SJSA1 (cell line): ENCODE measurements at regions not wholly inside any gene's neighbourhood (a gene's known extent, or its start where the extent isn't known, plus 50 kb on each side); places are given as distances from the start of the nearest gene placed in this dataset.
A peak's percentile ranks its signal among the peaks of the same experiment; 100 is the strongest.
"Not testable (repeated sequence)": the region's sequence is repeated elsewhere in the genome, so short reads cannot be mapped to it uniquely, and the experiment has no call there.

Experiments
- DNase-seq, 2 experiments: peaks; one replicate each; pipeline ENCODE4 v3.0.0-alpha.2; 2015 to 2020; ENCODE audit warnings: low spot score in 2 of 2, low read depth in 1 of 2
- H3K27ac ChIP-seq: fragments of 250-450 bp; sonication (Bioruptor Pico); 2 replicates; pipeline ENCODE4 v1.5.1; 2020; ENCODE audit warnings: mild to moderate bottlenecking, moderate library complexity
- H3K27me3 ChIP-seq: fragments of 250-450 bp; sonication (Bioruptor Pico); replicated peaks from 2 replicates; pipeline ENCODE4 v1.5.1; 2020; ENCODE audit warnings: mild to moderate bottlenecking, moderate library complexity
- H3K36me3 ChIP-seq: fragments of 250-450 bp; sonication (Bioruptor Pico); 2 replicates; pipeline ENCODE4 v1.5.1; 2020; ENCODE audit warnings: mild to moderate bottlenecking
- H3K4me1 ChIP-seq: fragments of 250-450 bp; sonication (Bioruptor Pico); replicated peaks from 2 replicates; pipeline ENCODE4 v1.6.1; 2021; ENCODE audit warnings: mild to moderate bottlenecking
- H3K4me3 ChIP-seq: fragments of 250-450 bp; sonication (Bioruptor Pico); 2 replicates; pipeline ENCODE4 v1.5.1; 2020; ENCODE audit warnings: mild to moderate bottlenecking
- H3K9me3 ChIP-seq: fragments of 250-450 bp; sonication (Bioruptor Pico); replicated peaks from 2 replicates; pipeline ENCODE4 v1.5.1; 2020; ENCODE audit warnings: mild to moderate bottlenecking

DNA sequence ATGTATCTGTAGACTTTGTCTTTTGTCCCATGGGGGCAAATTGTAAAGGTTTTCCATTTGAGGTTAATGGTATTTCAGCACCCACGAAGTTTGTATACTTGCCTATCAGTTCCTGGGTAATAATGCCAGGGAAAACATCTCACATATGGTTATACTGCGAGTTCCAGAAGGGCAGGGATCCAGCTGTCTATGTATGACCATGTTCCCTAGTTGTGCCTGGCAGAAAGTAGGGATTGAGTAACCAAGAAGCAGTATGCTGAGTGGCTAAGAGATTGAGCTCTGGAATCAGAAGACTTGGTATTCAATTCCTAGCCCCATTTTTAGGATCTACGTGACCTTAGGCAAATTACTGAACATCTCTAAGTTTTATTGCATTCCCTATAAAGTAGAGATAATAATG is 173.2 kb upstream of the PWP1 start:
- Histone ChIP-seq H3K27me3 (no peaks in the 10 kb centered on the region; the same call in 1 of the 2 replicates), H3K36me3 (no peaks in the 10 kb centered on the region), H3K4me1 (peaks cover 12% of the 10 kb centered on the region), H3K9me3 (peaks cover 4% of the 10 kb centered on the region; the same call in 1 of the 2 replicates), H3K4me3 (no peak overlapping the region), H3K27ac (no peak overlapping the region)
- DNase-seq, result peak in 1 of 2 experiments; percentile 60

DNA sequence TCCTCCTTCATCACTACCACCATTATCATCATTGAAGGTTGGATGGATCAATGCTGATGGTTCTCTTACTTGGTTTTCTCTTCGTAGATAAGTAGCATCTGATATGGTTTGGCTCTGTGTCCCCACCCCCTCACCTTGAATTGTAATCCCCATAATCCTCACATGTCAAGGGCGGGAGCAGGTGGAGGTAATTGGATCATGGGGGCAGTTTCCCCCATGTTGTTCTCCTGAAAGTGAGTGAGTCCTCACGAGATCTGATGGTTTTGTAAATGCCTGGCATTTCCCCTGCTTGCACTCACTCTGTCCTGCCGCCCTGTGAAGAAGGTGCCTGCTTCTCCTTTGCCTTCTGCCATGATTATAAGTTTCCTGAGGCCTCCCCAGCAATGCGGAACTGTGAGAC is 172.4 kb upstream of the PWP1 start:
- Histone ChIP-seq H3K36me3 (no peaks in the 10 kb centered on the region), H3K27ac (no peak overlapping the region), H3K4me1 (peaks cover 12% of the 10 kb centered on the region), H3K4me3 (no peak overlapping the region), H3K9me3 (peaks cover 2% of the 10 kb centered on the region; the same call in 1 of the 2 replicates), H3K27me3 (no peaks in the 10 kb centered on the region; the same call in 1 of the 2 replicates)
- DNase-seq, result peak in 1 of 2 experiments; percentile 73

DNA sequence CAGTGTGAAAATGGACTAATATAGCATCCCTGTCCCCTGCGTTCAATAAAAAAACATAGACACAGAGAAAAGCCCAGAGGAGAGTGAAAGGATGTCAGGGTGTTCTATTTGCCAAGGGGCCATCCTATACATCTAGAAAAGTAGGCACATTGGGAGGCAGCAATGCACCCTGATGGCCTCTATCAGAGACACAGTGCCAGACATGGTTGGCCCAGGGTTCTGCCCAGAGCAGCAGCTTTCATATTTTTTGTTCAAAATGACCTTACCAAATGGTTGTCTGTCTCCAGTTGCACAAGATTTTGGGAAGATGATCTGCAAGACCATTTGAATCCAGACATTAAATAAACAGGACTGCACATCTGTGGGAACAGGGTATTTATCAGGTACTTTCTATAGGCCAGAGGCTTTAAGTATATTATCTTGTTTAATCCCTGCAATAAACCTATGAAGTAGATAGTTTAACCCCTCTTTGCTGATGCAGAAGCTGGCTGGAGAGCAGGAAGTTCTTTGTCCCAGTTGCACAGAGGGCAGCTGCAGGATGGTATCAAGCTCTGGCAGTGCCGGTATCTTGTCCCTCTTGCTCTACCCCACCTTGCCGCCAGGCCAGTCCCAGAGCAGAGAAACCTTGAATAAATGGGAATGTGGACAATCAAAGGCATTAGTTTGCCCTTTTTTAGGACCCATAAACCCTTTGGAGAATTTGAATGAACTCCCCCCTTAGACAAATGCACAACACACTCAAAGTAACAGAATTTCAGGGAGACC is 171.8 kb upstream of the PWP1 start:
- Histone ChIP-seq H3K4me3 (no peak overlapping the region), H3K27ac (no peak overlapping the region), H3K27me3 (no peaks in the 10 kb centered on the region; the same call in 1 of the 2 replicates), H3K36me3 (no peaks in the 10 kb centered on the region), H3K9me3 (peaks cover 2% of the 10 kb centered on the region; the same call in 1 of the 2 replicates), H3K4me1 (peaks cover 12% of the 10 kb centered on the region)
- peak in 1 of 2 experiments; percentile 74 for DNase-seq

DNA sequence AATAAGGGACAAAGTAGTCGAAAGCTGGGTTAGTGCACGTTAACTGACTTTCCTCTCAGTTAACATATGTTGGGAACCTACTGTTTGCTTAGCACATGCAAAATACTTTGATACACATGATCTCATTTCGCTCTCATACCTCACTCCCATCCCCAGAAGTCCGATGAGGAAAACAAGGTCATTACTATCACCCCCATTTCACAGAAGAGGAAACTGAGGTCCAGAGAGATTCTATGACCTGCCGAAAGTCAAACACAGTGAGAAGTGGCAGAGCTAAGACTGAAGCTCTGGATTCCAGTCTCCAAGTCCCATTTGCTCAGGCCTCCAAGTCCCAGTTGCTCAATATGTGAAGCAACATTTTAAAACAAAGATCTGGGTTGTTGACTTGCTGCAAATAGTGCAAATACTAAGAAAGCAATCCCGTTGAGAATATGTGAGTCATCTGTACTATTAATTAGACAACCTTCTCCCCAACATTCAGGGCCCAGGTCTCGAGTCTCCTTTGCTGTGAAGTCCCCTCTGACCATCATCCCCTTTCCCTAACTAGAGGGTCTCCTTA is 170.6 kb upstream of the PWP1 start:
- no peak for DNase-seq
- no peaks in the 10 kb centered on the region for H3K36me3 ChIP-seq
- H3K9me3 ChIP-seq, result peaks cover 4% of the 10 kb centered on the region; the same call in 1 of the 2 replicates
- peak overlapping the region; percentile 25 for H3K27ac ChIP-seq
- H3K4me3 ChIP-seq, result no peak overlapping the region
- H3K4me1 ChIP-seq, result peaks cover 12% of the 10 kb centered on the region
- no peaks in the 10 kb centered on the region; the same call in 1 of the 2 replicates for H3K27me3 ChIP-seq

DNA sequence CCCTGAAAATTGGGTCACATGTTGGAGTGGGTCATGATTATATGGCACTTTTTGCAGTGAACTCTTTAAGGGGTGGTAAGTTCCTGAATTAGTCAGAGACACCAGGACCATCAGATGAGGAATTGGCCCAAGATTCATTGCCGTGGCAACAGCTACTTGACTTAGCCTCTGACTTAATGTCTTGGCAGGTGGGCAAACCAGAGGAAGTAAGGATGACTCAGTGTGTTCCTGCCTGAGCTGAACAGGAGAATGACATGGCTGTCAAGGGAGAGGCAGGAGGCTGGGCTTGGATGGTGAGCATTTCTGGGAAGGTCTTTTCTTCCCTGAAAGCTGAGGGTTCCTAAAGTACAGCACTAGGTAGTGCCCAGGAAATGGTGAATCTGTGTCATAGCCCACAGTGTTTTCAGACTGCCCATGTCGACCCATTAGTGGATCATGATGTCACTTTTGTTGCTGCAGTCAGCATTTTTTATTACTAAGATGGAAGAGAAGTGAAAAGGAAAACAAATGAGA is 170.1 kb upstream of the PWP1 start:
- peaks cover 4% of the 10 kb centered on the region; the same call in 1 of the 2 replicates for H3K9me3 ChIP-seq
- H3K4me3 ChIP-seq, result no peak overlapping the region

DNA sequence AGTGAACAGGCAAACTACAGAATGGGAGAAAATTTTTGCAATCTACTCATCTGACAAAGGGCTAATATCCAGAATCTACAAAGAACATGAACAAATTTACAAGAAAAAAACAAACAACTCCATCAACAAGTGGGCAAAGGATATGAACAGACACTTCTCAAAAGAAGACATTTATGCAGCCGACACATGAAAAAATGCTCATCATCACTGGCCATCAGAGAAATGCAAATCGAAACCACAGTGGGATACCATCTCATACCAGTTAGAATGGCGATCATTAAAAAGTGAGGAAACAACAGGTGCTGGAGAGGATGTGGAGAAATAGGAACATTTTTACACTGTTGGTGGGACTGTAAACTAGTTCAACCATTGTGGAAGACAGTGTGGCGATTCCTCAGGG is 167.8 kb upstream of the PWP1 start:
- not testable (repeated sequence) for H3K27me3 ChIP-seq, H3K27ac ChIP-seq, H3K9me3 ChIP-seq, DNase-seq, H3K4me3 ChIP-seq, H3K36me3 ChIP-seq
- peaks cover 12% of the 10 kb centered on the region for H3K4me1 ChIP-seq

More for the DNA sequence above, 170.1 kb upstream of the PWP1 start:
- peak; percentile 90 to 94 for DNase-seq
- H3K27me3 ChIP-seq, result no peaks in the 10 kb centered on the region; the same call in 1 of the 2 replicates
- peak overlapping the region; percentile 25 for H3K27ac ChIP-seq
- no peaks in the 10 kb centered on the region for H3K36me3 ChIP-seq
- peaks cover 12% of the 10 kb centered on the region for H3K4me1 ChIP-seq

DNA sequence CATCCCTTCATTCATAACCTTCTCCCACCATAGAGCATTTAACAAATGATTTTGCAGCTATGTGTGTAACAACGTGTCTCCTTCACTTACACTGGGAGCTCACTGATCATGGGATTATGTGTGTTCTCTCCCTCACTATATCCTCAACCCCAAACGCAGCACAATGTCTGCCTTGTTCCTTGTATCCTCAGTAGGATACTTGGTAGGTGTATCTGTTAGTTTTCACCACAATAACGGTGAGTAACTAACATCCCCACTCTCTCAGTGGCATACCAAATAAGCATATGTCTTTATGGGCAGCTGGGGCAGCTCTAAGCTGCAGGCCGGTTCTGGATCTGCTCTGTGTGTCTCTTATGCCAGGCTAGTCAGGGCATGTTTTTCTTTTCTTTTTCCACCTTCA is 166.7 kb upstream of the PWP1 start:
- H3K4me3 ChIP-seq, result no peak overlapping the region
- no peaks in the 10 kb centered on the region for H3K27me3 ChIP-seq
- DNase-seq, result peak in 1 of 2 experiments; percentile 45
- H3K9me3 ChIP-seq, result peaks cover 10% of the 10 kb centered on the region
- H3K36me3 ChIP-seq, result no peaks in the 10 kb centered on the region
- no peak overlapping the region for H3K27ac ChIP-seq
- H3K4me1 ChIP-seq, result peaks cover 12% of the 10 kb centered on the region

DNA sequence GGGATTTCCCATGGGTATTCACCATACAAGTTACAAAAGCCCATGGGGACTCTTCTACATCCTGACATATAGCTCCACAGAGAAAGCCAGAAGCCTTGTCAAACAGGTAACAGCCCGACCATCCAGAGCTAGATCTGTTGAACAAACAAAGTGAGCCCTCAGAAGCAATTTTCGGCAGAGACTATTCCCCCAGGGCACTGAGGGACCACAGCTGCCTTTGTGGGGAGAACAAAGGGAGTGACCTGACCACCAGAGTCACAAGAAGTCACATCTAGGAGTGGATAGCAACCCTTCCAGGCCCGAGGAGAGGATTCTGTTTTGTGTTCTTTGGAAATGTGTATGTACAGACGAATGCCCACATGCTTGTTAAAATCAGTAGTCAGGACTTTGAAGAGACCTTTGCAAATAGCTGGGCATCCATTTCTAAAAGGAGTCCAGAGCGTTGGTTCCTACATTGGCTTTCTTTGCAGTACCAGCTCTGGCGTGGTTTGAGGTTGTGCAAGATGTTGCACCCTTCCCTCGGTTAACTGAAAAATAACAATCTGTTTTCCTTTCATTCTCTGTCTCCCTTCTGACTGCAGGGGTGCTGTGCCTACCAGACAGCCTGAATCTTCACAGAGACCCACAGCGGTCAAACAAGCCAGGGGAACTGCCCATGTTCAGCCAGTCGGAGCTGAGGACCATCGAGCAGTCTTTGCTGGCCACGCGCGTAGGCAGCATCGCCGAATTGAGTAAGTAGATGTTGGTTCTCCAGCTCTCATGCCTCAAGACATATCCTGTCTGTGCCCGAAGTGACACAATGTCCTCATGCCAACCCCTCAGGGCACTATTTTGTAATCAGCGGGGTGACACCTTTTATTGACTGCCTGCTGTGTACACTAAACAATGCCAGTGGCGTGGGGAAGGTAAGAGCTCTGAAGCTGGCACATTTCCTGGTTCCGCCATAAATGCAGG is 165.4 kb upstream of the PWP1 start:
- Histone ChIP-seq H3K4me1 (peaks cover 7% of the 10 kb centered on the region), H3K4me3 (no peak overlapping the region), H3K36me3 (no peaks in the 10 kb centered on the region), H3K27ac (no peak overlapping the region), H3K9me3 (peaks cover 14% of the 10 kb centered on the region), H3K27me3 (0 out of 2 replicates have a peak, but pooled peaks cover 6% of the 10 kb centered on the region)
- DNase-seq, result peak in 1 of 2 experiments; percentile 77

DNA sequence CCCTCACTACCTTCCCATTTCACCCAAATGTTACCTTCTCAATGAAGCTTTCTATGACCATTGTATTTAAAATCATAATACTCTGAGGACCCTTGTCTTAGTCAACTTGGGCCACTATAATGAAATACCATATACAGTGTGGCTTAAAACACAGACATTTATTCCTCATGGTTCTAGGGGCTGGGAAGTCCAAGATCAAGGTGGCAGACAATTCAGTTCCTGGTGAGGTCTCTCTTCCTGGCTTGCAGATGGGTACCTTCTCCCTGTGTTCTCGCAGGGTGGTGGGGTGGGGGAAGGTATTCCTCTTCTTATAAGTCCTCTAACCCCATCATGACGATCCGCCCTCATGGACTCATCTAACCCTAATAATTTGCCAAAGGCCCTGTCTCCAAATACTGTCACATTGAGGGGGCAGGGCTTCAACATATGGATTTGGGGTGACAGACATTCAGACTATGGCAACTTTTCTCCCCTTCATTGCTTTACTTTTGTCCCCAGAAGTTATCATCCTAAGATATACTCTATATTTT is 163.7 kb upstream of the PWP1 start:
- Histone ChIP-seq H3K4me1 (no peaks in the 10 kb centered on the region), H3K9me3 (peaks cover 14% of the 10 kb centered on the region), H3K4me3 (no peak overlapping the region), H3K27ac (no peak overlapping the region), H3K27me3 (0 out of 2 replicates have a peak, but pooled peaks cover 6% of the 10 kb centered on the region), H3K36me3 (no peaks in the 10 kb centered on the region)
- DNase-seq, result peak in 1 of 2 experiments; percentile 74

DNA sequence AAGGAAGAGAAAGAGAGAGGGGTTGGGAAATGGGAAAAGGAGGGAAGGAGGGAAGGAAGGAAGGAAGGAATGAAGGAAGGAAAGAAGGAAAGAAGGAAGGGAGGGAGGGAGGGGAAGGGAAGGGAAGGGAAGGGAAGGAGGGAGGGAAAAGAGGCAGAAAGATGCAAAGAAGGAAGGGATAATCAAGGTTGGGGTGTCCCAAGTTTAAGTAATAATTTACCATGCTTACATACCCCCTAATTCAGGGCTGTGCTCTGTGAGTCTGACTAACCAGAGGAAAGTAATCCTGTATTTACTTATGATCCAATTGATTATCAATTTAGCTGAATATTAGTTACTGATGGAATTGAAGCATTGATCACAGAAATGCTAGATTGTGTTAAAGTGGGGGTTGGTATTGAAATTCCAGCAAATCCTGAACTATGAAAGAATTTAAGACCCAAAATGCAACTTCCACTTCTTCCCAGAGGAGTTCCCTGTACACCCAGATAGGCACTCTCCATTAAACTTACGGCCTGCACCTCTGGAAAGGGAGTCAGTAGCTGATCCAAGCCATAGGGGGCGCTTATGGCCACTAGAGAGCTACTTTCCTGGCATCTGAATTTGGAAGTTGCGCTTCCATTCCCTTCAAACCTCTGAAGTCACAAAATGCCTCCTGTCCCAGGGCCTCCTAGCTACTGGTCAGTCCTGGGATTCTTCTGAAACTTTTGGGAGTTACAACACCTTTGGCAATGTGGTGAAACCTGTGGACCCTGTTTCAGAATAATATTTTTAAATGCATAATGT is 162.7 kb upstream of the PWP1 start:
- no peaks in the 10 kb centered on the region for H3K4me1 ChIP-seq
- H3K27ac ChIP-seq, result no peak overlapping the region
- H3K27me3 ChIP-seq, result 0 out of 2 replicates have a peak, but pooled peaks cover 6% of the 10 kb centered on the region
- H3K9me3 ChIP-seq, result peaks cover 16% of the 10 kb centered on the region
- no peak overlapping the region for H3K4me3 ChIP-seq
- peak in 1 of 2 experiments; percentile 79 for DNase-seq
- no peaks in the 10 kb centered on the region for H3K36me3 ChIP-seq

DNA sequence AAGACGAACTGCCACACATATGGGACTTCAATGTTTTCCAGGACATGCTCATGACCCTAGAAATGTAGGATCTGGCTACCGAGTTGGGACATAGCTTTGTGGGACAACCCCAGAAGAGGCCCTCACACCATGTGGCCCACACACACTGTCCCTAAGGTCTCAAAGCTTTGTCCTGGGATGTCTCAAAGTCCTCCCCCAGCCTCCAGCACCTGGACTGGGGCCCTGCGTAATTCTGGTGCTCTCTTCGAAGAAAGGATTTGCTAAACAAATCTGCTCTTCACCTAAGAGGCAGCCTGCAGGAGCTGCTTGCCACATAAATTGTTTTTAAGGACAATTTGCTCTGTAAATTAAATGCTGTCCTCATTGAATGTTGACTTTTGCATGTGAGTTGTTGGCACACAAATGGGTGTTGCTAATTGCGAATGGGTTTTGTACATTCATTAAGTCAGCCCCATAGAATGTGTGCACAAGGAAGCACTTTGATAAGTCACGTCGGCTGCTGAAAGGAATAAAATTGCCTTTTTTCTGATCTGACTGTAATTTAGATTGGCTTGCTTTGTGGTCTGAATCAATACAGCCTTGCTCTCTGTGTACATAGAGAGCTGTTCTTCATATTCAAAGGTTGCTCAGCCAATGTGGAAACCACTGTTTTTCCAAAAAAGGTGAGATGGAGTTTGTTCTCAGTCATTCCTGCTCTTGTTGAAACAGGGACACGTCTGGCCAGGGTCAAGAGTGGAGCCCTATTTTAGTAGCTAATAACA is 161.6 kb upstream of the PWP1 start:
- no peak overlapping the region for H3K4me3 ChIP-seq
- H3K27me3 ChIP-seq, result 0 out of 2 replicates have a peak, but pooled peaks cover 6% of the 10 kb centered on the region
- no peak overlapping the region for H3K27ac ChIP-seq
- H3K9me3 ChIP-seq, result peaks cover 22% of the 10 kb centered on the region
- no peaks in the 10 kb centered on the region for H3K36me3 ChIP-seq
- DNase-seq, result peak in 1 of 2 experiments; percentile 75
- no peaks in the 10 kb centered on the region for H3K4me1 ChIP-seq
